Stimulated activated CD8-positive, alpha-beta memory T cell treated with anti-CD3 and anti-CD28 coated beads, Interleukin-4, amount 100 ng/mL, for 24 hours (primary cell): ENCODE measurements at regions not wholly inside any gene's neighbourhood (a gene's known extent, or its start where the extent isn't known, plus 50 kb on each side); places are given as distances from the start of the nearest gene placed in this dataset.

ENCODE experiments used
- DNase-seq: peaks from one replicate; pipeline ENCODE4 v3.0.0-alpha.2; 2020; ENCODE audit warnings: low read depth

DNA sequence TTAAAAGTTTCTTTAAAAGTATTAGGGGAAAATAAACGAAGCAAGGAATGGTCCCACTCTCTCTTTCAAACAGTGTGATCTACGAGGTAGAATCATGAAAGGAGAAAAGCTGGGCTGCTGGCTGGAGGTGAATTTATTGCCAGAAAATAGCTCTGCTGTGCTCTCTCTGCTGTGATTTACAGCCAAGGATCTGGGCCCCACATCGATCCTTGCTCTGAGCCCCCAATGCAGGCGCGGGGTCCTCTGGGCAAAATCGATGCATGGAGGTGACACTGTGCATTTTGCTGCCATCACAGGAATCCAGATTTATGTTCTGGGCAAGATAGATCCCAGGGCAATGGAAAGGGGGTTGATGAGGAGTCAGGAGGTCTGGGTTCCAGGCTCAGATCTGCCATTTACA is 91.0 kb upstream of the GPR26 start:
- no peak for DNase-seq

DNA sequence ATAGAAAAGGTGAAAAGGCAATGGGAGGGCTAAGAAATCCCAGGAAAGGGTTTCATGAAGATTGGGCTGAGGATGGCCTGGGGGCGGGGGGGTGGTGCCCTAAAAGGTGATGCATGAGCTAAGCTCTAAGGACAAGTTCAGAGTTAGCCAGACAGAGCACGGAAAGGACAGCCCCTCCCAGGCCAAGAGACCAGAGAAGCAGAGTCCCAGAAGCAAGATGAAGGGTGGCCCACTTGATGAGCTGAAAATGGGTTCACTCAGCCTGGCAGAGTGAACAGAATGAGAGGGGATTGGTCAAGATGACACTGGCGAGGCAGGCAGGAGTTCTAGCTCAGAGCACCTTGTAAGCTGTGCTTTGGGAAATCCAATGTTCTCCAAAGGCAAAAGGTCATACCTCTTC is 89.4 kb upstream of the GPR26 start:
- DNase-seq: no peak

DNA sequence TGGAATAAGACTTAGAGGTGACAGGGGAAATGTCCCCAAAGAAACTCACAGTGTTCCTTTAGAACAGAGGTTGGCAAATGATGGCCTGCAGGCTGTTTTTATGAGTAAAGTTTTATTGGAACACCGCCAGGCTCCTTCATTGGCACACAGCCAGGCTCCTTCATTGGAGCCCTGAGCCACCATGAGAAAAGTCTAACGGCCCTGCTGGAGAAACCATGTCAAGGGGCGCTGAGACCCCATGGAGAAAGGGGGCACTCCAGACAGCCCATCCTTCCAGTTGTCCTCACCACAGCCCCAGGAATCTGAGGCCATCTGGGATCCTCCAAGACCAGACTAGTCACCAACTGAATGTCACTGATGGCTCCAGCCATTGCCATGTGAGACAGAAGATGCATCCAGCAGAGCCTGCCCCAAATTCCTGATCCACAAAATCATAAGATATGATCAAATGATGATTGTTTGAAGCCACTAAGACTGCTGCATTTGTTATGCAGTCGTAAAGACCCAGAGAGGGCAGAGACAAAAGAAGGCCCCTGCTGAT is 88.2 kb upstream of the GPR26 start:
- DNase-seq: no peak

- DNase-seq: no peak
Measured at GRCh38 chr10:123578721-123579120, 87.4 kb upstream of the GPR26 start.

GRCh38 chr10:123579675-123580074 is 86.5 kb upstream of the GPR26 start:
- no peak for DNase-seq

DNA sequence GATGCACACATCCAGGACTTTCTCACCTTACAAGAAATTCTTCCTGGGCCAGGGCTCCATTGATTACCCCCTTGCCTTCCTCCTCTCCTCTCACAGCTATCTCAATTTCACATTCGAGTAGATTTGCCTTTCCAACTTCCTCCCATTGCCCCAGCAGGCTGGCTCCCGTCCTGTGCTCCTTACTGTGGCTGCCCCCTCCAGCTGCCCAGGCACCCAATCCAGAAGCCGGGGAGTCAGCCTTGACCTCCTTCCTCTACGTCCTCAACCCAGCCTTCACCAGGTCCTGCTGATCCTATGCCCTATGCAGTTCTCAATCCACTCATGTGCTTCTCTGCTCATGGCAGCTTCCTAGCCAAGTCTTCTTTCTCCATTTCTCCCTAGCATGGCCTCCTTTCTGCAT is 85.7 kb upstream of the GPR26 start:
- DNase-seq: no peak

- no peak for DNase-seq
Measured at GRCh38 chr10:123581656-123582055, 84.5 kb upstream of the GPR26 start.

GRCh38 chr10:123582084-123582989 is 83.8 kb upstream of the GPR26 start:
- peak; percentile 49 for DNase-seq

DNA sequence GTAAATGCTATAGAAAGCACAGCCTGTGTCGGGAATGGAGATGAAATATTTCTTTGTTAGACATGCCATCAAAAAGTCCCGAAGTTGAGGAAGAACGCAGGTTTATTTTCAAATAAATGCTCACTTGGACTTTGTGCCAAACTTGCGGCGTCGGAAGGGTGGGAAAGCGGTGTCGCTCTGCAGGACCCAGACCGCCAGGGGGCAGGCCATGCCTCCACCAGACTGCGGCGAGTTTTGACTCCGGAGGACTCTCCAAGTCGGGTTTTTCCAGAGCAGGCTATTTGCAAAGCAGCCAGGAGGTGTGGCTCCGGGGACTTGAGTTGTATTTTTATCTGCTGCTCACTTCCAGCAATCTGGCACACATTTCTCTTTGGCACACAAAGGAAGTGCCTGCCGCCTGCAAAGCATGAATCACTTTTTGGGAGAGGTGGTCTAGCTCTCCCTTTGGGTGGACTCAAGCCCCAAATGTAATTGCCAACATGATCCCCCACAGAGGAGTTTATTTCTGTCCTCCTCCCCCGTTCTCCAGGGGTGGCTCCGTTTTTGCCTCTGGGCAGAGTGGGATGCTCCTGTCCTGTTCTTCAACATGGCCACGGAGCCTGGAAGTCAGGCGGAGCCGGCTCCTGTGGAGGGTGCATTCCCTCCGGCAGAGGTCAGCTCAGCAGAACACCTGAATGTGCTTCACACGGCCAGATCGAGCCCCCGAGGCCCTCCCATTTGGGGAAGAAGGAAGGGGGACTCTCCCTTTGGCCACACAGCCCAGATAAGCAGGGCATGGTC is 82.3 kb upstream of the GPR26 start:
- DNase-seq: peak; percentile 12

GRCh38 chr10:123584419-123584775 is 81.8 kb upstream of the GPR26 start:
- DNase-seq: no peak

GRCh38 chr10:123585477-123586445 is 80.4 kb upstream of the GPR26 start:
- no peak for DNase-seq

- no peak for DNase-seq
Measured at GRCh38 chr10:123587110-123587509, 79.0 kb upstream of the GPR26 start.

GRCh38 chr10:123588386-123588914 is 77.7 kb upstream of the GPR26 start:
- no peak for DNase-seq

GRCh38 chr10:123595661-123596060 is 70.5 kb upstream of the GPR26 start:
- DNase-seq: no peak

DNA sequence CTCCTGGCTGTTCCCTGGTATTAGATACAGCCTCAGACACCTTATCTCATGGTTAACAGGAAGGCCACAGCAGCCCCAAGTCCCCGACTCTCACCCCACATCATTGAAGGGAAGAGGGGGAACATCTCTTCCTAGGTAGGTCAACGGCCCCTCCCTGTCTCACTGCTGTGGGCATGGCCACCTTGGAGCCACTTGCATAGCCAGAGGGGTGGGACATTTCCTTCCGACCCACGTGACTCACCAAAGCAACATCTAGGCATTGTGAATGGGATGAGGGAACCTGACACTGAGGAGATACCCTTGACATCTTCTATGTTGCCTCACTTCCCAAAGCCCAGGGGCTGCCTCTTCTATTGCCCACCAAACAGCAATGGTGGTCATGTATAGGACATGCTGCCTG is 68.5 kb upstream of the GPR26 start:
- DNase-seq: no peak

GRCh38 chr10:123599366-123599849 is 66.7 kb upstream of the GPR26 start:
- no peak for DNase-seq

GRCh38 chr10:123600177-123600576 is 66.0 kb upstream of the GPR26 start:
- DNase-seq: no peak

- DNase-seq: no peak
Measured at GRCh38 chr10:123603130-123603529, 63.0 kb upstream of the GPR26 start.

GRCh38 chr10:123604506-123604905 is 61.6 kb upstream of the GPR26 start:
- no peak for DNase-seq

DNA sequence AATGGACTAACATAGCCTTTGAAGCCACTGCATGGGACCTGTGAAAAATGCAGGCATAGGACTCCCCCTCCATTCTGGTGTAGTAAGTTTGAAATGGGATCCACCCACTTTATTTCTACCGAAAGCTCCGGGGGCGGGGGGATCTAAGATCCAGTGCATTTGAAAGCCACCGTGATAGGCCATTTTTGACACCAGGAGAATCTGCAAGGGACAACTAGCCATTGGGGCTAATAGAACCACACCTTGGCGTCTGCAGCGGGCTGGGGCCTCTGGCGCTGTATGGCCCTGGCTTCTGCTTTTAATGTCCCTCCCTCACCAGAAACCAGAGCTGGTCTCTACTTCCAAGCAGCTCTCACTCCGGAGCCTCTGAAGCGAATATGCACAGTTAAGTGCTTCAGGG is 60.1 kb upstream of the GPR26 start:
- DNase-seq: no peak

DNA sequence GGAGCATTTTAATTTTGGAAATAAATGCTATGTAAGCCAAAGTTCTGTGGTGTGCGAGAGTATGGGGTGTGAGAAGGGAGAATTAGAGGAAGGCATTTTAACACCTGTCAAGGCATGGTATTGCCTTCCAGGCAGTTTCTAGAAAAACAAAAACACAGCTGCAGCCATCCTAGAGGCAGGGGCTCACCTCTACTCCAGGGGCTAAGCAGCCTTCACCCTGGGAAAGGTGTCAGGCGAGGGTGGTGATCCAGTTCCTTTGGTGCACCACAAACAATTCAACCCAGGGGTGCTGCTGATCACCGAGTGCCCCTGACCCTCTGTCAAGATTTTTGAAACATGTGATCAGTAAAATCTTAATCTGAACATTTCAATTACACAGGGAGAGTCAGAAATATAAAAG is 59.2 kb upstream of the GPR26 start:
- no peak for DNase-seq
